GM12892 (cell line): ENCODE measurements at regions not wholly inside any gene's neighbourhood (a gene's known extent, or its start where the extent isn't known, plus 50 kb on each side); places are given as distances from the start of the nearest gene placed in this dataset.
"Not testable (repeated sequence)": the region's sequence is repeated elsewhere in the genome, so short reads cannot be mapped to it uniquely, and the experiment has no call there.

ENCODE experiments used
- DNase-seq: peaks from one replicate; pipeline ENCODE4 v3.0.0; 2011; ENCODE audit not compliant: insufficient read length
- FAIRE-seq: peaks from 2 replicates; lab custom pipeline; 2011; peaks lifted over from hg19 to GRCh38; lab: Jason Lieb, UNC
- POLR2A ChIP-seq: IDR thresholded peaks from 2 replicates; pipeline ENCODE4 v1.6.1; 2011; ENCODE audit warnings: low read depth, low read length, control low read depth
- POLR2AphosphoS5 ChIP-seq: IDR thresholded peaks from 2 replicates; pipeline ENCODE4 v1.6.1; 2011; ENCODE audit warnings: low read depth, low read length, control low read depth
- TAF1 ChIP-seq: IDR thresholded peaks from 2 replicates; pipeline ENCODE4 v1.6.1; 2011; ENCODE audit warnings: low read depth, mild to moderate bottlenecking, control low read depth, low read length, borderline replicate concordance

GRCh38 chr6:170062915-170063241 lies 228.0 kb downstream of the DLL1 start:
- DNase-seq (no peak), FAIRE-seq (no peak)
- TF ChIP-seq POLR2A: no peak
- no peak for TF ChIP-seq TAF1
- TF ChIP-seq POLR2AphosphoS5: no peak

GRCh38 chr6:170062209-170062914 lies 228.5 kb downstream of the DLL1 start:
- FAIRE-seq (no peak), DNase-seq (no peak)
- TF ChIP-seq TAF1: no peak
- no peak for TF ChIP-seq POLR2A
- TF ChIP-seq POLR2AphosphoS5: no peak

- DNase-seq: no peak
- FAIRE-seq: no peak
- TF ChIP-seq TAF1: no peak
- no peak for TF ChIP-seq POLR2A
- no peak for TF ChIP-seq POLR2AphosphoS5
Observed at GRCh38 chr6:170058878-170059485, 231.9 kb downstream of the DLL1 start.

GRCh38 chr6:170057961-170058877 lies 232.7 kb downstream of the DLL1 start:
- FAIRE-seq (no peak), DNase-seq (no peak)
- no peak for TF ChIP-seq TAF1
- TF ChIP-seq POLR2AphosphoS5: no peak
- TF ChIP-seq POLR2A: no peak

- FAIRE-seq (no peak), DNase-seq (no peak)
- TF ChIP-seq TAF1 (no peak), POLR2A (no peak), POLR2AphosphoS5 (no peak)
Observed at GRCh38 chr6:170057034-170057734, 233.7 kb downstream of the DLL1 start.

GRCh38 chr6:170056278-170056711 lies 234.6 kb downstream of the DLL1 start:
- DNase-seq (no peak), FAIRE-seq (no peak)
- TF ChIP-seq POLR2A (no peak), POLR2AphosphoS5 (no peak), TAF1 (no peak)

- not testable (repeated sequence) for DNase-seq, FAIRE-seq
Observed at GRCh38 chr6:170055797-170056196, 235.1 kb downstream of the DLL1 start.

GRCh38 chr6:170053966-170054661 lies 236.8 kb downstream of the DLL1 start:
- TF ChIP-seq TAF1 (no peak), POLR2AphosphoS5 (no peak), POLR2A (no peak)
- DNase-seq (no peak), FAIRE-seq (no peak)

- no peak for TF ChIP-seq POLR2A
- no peak for TF ChIP-seq TAF1
- TF ChIP-seq POLR2AphosphoS5: no peak
- no peak for DNase-seq
- FAIRE-seq: no peak
Observed at GRCh38 chr6:170052991-170053821, 237.7 kb downstream of the DLL1 start.

- TF ChIP-seq POLR2A: no peak
- TF ChIP-seq POLR2AphosphoS5: no peak
- no peak for TF ChIP-seq TAF1
- DNase-seq (no peak), FAIRE-seq (no peak)
Observed at GRCh38 chr6:170051229-170052172, 239.4 kb downstream of the DLL1 start.
